ENCODE measurements at regions not wholly inside any gene's neighbourhood (a gene's known extent, or its start where the extent isn't known, plus 50 kb on each side); places are given as distances from the start of the nearest gene placed in this dataset.

DNA sequence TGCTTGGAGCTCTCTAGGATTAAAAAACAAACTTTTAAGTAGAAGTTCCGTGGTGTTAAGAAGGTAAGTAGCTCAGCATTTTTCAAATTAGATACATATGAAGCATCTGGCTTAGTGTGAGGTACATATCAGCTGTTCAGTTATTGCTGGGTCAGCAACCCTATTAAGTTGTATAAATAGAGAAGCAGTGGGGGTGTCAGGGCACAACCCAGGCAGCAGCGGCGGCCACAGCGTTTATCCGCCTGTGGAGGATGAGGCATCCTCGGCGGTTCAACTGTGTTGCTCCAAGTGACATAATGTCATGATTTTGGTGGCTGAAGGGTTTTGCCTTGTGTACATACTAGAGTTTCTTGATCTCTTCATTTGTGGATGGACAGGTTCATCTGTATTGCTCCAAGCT lies 54.6 kb upstream of the KIF5B start:
- no peak overlapping the region for H3K4me3 ChIP-seq (ENCODE audit: low read length)
- H3K4me2 ChIP-seq (ENCODE audit: low read length) = no peak overlapping the region
- H3K27ac ChIP-seq (ENCODE audit: low read length) = no peak overlapping the region
- no peaks in the 10 kb centered on the region for H4K20me1 ChIP-seq (ENCODE audit: insufficient read depth)
- no peaks in the 10 kb centered on the region for H3K9me3 ChIP-seq (ENCODE audit: low read length)
- H2AFZ ChIP-seq (ENCODE audit: low read depth, low read length) = no peak overlapping the region
- no peaks in the 10 kb centered on the region for H3K36me3 ChIP-seq (ENCODE audit: insufficient read depth, low read length)
- no peak overlapping the region for H3K9ac ChIP-seq (ENCODE audit: low read length)
- no peaks in the 10 kb centered on the region for H3K79me2 ChIP-seq (replicated peaks; ENCODE audit: insufficient read depth, low read length)
- no peaks in the 10 kb centered on the region for H3K27me3 ChIP-seq (ENCODE audit: insufficient read depth, low read depth, low read length)
- TF ChIP-seq EZH2 (IDR thresholded peaks at IDR 0.05; ENCODE audit: borderline replicate concordance, insufficient read depth, low read length, poor library complexity, severe bottlenecking) = no peak
- no peak for TF ChIP-seq RAD21 (conservative IDR thresholded peaks at IDR 0.05)
- no peak for TF ChIP-seq MXI1 (conservative IDR thresholded peaks at IDR 0.05; ENCODE audit: poor library complexity, severe bottlenecking)
- TF ChIP-seq, protein P1, sequence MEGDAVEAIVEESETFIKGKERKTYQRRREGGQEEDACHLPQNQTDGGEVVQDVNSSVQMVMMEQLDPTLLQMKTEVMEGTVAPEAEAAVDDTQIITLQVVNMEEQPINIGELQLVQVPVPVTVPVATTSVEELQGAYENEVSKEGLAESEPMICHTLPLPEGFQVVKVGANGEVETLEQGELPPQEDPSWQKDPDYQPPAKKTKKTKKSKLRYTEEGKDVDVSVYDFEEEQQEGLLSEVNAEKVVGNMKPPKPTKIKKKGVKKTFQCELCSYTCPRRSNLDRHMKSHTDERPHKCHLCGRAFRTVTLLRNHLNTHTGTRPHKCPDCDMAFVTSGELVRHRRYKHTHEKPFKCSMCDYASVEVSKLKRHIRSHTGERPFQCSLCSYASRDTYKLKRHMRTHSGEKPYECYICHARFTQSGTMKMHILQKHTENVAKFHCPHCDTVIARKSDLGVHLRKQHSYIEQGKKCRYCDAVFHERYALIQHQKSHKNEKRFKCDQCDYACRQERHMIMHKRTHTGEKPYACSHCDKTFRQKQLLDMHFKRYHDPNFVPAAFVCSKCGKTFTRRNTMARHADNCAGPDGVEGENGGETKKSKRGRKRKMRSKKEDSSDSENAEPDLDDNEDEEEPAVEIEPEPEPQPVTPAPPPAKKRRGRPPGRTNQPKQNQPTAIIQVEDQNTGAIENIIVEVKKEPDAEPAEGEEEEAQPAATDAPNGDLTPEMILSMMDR (IDR thresholded peaks at IDR 0.05; ENCODE audit: poor library complexity, severe bottlenecking) = no peak
- no peak for TF ChIP-seq EP300 (conservative IDR thresholded peaks at IDR 0.05; ENCODE audit: poor library complexity, severe bottlenecking)
- TF ChIP-seq REST (IDR thresholded peaks at IDR 0.05; ENCODE audit: borderline replicate concordance) = no peak
- TF ChIP-seq POLR2AphosphoS5 (IDR thresholded peaks at IDR 0.05) = no peak
- no peak for TF ChIP-seq SMC3 (conservative IDR thresholded peaks at IDR 0.05; ENCODE audit: poor library complexity)
- no peak for TF ChIP-seq TAF1 (IDR thresholded peaks at IDR 0.05; ENCODE audit: low read depth)
- no peaks in the 10 kb centered on the region for H3F3A ChIP-seq (ENCODE audit: insufficient read depth, low read length, poor library complexity, severe bottlenecking)
- H3K9me2 ChIP-seq (ENCODE audit: insufficient read depth, low read length) = no peaks in the 10 kb centered on the region

- Histone ChIP-seq H3K27me3 (ENCODE audit: insufficient read depth, low read depth, low read length) (no peaks in the 10 kb centered on the region), H2AFZ (ENCODE audit: low read depth, low read length) (no peak overlapping the region), H3F3A (ENCODE audit: insufficient read depth, low read length, poor library complexity, severe bottlenecking) (no peaks in the 10 kb centered on the region), H3K79me2 (replicated peaks; ENCODE audit: insufficient read depth, low read length) (no peaks in the 10 kb centered on the region), H3K4me3 (ENCODE audit: low read length) (no peak overlapping the region), H3K9me2 (ENCODE audit: insufficient read depth, low read length) (no peaks in the 10 kb centered on the region), H3K36me3 (ENCODE audit: insufficient read depth, low read length) (no peaks in the 10 kb centered on the region), H3K27ac (ENCODE audit: low read length) (no peak overlapping the region), H3K9me3 (ENCODE audit: low read length) (no peaks in the 10 kb centered on the region), H3K4me2 (ENCODE audit: low read length) (no peak overlapping the region), H4K20me1 (ENCODE audit: insufficient read depth) (no peaks in the 10 kb centered on the region), H3K9ac (ENCODE audit: low read length) (no peak overlapping the region)
- TF ChIP-seq EP300 (conservative IDR thresholded peaks at IDR 0.05; ENCODE audit: poor library complexity, severe bottlenecking) (no peak), EZH2 (IDR thresholded peaks at IDR 0.05; ENCODE audit: borderline replicate concordance, insufficient read depth, low read length, poor library complexity, severe bottlenecking) (no peak), POLR2AphosphoS5 (IDR thresholded peaks at IDR 0.05) (no peak), MXI1 (conservative IDR thresholded peaks at IDR 0.05; ENCODE audit: poor library complexity, severe bottlenecking) (no peak), SMC3 (conservative IDR thresholded peaks at IDR 0.05; ENCODE audit: poor library complexity) (no peak), RAD21 (conservative IDR thresholded peaks at IDR 0.05) (no peak), REST (IDR thresholded peaks at IDR 0.05; ENCODE audit: borderline replicate concordance) (no peak), TAF1 (IDR thresholded peaks at IDR 0.05; ENCODE audit: low read depth) (no peak)
- TF ChIP-seq, protein P1 (IDR thresholded peaks at IDR 0.05; ENCODE audit: poor library complexity, severe bottlenecking) = no peak
Observed at GRCh38 chr10:32109603-32110002, 53.4 kb upstream of the KIF5B start.
